GM06990 (cell line): ENCODE measurements at regions not wholly inside any gene's neighbourhood (a gene's known extent, or its start where the extent isn't known, plus 50 kb on each side); places are given as distances from the start of the nearest gene placed in this dataset.

ENCODE experiments used
- DNase-seq: peaks from one replicate; pipeline ENCODE4 v3.0.0-alpha.2; 2011; ENCODE audit not compliant: insufficient read length; ENCODE audit errors: extremely low read depth
- H3K27me3 ChIP-seq: replicated peaks from 2 replicates; pipeline ENCODE4 v1.6.0; 2011; ENCODE audit warnings: low read length; ENCODE audit not compliant: control insufficient read depth, insufficient read depth
- H3K36me3 ChIP-seq: 2 replicates; pipeline ENCODE4 v1.5.1; 2011; ENCODE audit warnings: low read length; ENCODE audit not compliant: control insufficient read depth, insufficient read depth
- H3K4me3 ChIP-seq: replicated peaks from 2 replicates; pipeline ENCODE4 v1.5.1; 2011; ENCODE audit warnings: low read depth, mild to moderate bottlenecking, control low read depth, low read length
- CTCF ChIP-seq: IDR thresholded peaks from 2 replicates; pipeline ENCODE4 v1.5.1; 2011; ENCODE audit warnings: low read length, control low read depth, mild to moderate bottlenecking, inconsistent platforms; ENCODE audit not compliant: insufficient read depth, poor library complexity, severe bottlenecking

GRCh38 chr6:134466771-134467525, 149.0 kb upstream of the SGK1 start:
- TF ChIP-seq CTCF = no peak
- Histone ChIP-seq H3K4me3 (no peak overlapping the region), H3K27me3 (no peaks in the 10 kb centered on the region), H3K36me3 (no peaks in the 10 kb centered on the region)
- no peak for DNase-seq

- no peak for TF ChIP-seq CTCF
- DNase-seq = peak; percentile 47
- no peaks in the 10 kb centered on the region for H3K36me3 ChIP-seq
- H3K4me3 ChIP-seq = no peak overlapping the region
- no peaks in the 10 kb centered on the region for H3K27me3 ChIP-seq
Observed at GRCh38 chr6:134464690-134465411, 146.9 kb upstream of the SGK1 start.

- Histone ChIP-seq H3K27me3 (no peaks in the 10 kb centered on the region), H3K36me3 (no peaks in the 10 kb centered on the region)
Observed at GRCh38 chr6:134458857-134459657, 141.1 kb upstream of the SGK1 start.

GRCh38 chr6:134457941-134458340, 140.0 kb upstream of the SGK1 start:
- Histone ChIP-seq H3K4me3 (no peak overlapping the region), H3K36me3 (no peaks in the 10 kb centered on the region), H3K27me3 (no peaks in the 10 kb centered on the region)
- DNase-seq = no peak
- peak; percentile 37 for TF ChIP-seq CTCF

More at GRCh38 chr6:134458857-134459657, 141.1 kb upstream of the SGK1 start:
- no peak overlapping the region for H3K4me3 ChIP-seq
- TF ChIP-seq CTCF = no peak
- DNase-seq = no peak

GRCh38 chr6:134456226-134456625, 138.3 kb upstream of the SGK1 start:
- TF ChIP-seq CTCF = no peak
- Histone ChIP-seq H3K4me3 (no peak overlapping the region), H3K27me3 (no peaks in the 10 kb centered on the region), H3K36me3 (no peaks in the 10 kb centered on the region)
- no peak for DNase-seq
